GM21381 (cell line): ENCODE measurements at regions not wholly inside any gene's neighbourhood (a gene's known extent, or its start where the extent isn't known, plus 50 kb on each side); places are given as distances from the start of the nearest gene placed in this dataset.
"Not testable (repeated sequence)": the region's sequence is repeated elsewhere in the genome, so short reads cannot be mapped to it uniquely, and the experiment has no call there.

ENCODE experiments used
- ATAC-seq: cut with Tn5 transposase; IDR thresholded peaks from one replicate; pipeline ENCODE4 v1.9.1; 2021; ENCODE audit warnings: mild to moderate bottlenecking, moderate library complexity; ENCODE audit not compliant: unreplicated experiment

DNA sequence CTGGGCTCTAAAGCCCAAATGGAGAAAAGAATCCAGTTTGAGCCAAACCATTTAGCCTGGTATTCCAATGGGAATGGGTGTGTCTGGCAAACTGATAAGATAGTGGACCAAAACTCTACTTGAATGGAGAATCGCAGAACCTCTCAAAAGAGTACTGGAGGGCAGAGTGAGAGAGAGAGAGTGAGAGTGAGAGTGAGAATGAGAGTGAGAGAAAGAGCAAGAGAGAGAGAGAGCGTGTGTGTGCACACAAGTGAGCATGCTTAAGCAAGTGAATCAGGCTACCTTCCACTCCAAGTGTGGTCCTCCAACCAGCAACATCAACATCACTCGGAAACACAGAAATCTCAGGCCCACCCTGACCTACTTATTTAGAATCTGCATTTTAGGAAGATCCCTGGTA is 58.8 kb downstream of the UQCRFS1 start:
- no peak for ATAC-seq

GRCh38 chr19:29145756-29146155 is 67.2 kb downstream of the UQCRFS1 start:
- ATAC-seq = no peak

GRCh38 chr19:29143183-29143582 is 69.8 kb downstream of the UQCRFS1 start:
- ATAC-seq = no peak

- no peak for ATAC-seq
Measured at GRCh38 chr19:29139227-29139626, 73.7 kb downstream of the UQCRFS1 start.

- ATAC-seq = not testable (repeated sequence)
Measured at GRCh38 chr19:29138206-29138605, 74.7 kb downstream of the UQCRFS1 start.

DNA sequence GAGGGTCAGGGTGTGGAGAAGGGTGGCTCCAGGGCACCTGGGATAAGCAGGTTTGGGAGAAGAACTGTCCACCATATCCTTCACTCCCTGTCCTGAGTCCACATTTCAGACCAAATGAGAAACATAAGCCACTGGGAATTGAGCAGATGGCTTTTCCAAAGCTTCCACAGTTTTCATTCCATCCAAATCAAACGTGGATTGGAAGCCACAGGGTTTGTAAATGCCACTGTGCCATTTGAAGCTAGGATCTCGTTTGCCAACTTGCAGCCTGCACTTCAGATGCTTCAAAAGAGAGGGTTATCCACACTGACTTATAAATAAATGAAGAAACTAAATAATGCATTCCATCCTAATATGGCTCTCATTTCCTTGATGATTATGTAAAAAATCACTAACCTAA is 81.5 kb downstream of the UQCRFS1 start:
- no peak for ATAC-seq

- ATAC-seq = no peak
Measured at GRCh38 chr19:29129148-29129547, 83.8 kb downstream of the UQCRFS1 start.

GRCh38 chr19:29128203-29128602 is 84.7 kb downstream of the UQCRFS1 start:
- no peak for ATAC-seq

GRCh38 chr19:29122185-29122584 is 90.8 kb downstream of the UQCRFS1 start:
- no peak for ATAC-seq

GRCh38 chr19:29121684-29122083 is 91.3 kb downstream of the UQCRFS1 start:
- no peak for ATAC-seq

- no peak for ATAC-seq
Measured at GRCh38 chr19:29120466-29120865, 92.5 kb downstream of the UQCRFS1 start.

DNA sequence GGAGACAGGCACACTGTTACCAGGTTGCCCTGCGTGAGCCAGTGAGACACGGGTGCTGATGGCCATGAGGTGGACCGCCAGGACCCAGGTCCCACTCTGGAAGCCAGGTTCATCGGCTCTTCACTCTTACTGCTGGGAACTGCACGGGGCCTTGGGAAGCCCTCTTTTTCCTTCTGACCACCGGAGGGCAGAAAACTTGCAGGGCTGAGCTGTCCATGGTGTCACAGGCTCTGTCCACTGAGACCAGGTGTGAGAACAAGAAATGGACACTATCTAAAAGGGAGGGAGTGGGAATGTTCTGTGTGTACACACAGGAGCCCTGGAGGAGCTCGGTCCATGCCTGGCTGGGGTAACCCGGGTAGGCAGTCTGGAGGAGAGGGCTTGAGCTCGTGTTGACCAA is 93.4 kb downstream of the UQCRFS1 start:
- ATAC-seq = no peak

- no peak for ATAC-seq
Measured at GRCh38 chr19:29118389-29118788, 94.6 kb downstream of the UQCRFS1 start.

DNA sequence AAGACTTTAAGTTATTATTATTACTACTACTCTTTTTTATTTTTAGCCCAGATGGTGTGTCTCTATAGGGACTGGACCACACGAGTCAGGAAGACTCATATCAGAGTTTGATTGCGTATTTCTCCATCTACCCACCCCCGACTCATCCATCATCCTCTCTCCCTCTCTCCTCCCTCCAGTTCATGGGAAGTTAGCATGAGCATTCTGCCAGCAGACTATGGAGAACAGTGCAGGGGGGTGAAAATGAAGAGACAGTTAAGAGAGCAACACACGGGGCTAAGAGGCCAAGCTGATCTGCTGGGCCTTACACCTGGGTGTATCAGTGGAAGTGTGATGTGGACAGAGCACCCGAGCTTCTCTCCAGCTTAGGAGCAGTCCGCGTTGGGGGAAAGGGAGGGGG is 95.0 kb downstream of the UQCRFS1 start:
- no peak for ATAC-seq

DNA sequence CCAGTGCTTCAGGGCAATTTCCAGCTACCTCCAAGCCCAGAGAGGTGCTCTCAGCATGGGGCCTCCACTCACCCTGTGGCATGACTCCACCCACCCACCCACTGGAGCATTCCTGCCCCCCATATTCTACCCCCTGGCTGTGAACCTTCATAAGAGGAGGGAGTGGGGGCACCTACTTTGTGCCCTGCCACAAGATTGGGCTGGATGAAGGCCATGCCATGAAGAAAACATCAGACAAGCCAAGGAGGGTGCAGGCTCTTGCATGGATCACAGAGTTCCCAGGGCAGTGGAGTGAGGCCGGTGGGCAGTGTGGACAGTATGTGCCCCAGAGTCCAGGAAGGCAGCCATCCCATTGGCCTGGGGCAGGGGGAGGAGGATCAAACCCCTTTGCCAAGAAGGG is 97.8 kb downstream of the UQCRFS1 start:
- ATAC-seq = no peak

- ATAC-seq = no peak
Measured at GRCh38 chr19:29113838-29114237, 99.1 kb downstream of the UQCRFS1 start.

DNA sequence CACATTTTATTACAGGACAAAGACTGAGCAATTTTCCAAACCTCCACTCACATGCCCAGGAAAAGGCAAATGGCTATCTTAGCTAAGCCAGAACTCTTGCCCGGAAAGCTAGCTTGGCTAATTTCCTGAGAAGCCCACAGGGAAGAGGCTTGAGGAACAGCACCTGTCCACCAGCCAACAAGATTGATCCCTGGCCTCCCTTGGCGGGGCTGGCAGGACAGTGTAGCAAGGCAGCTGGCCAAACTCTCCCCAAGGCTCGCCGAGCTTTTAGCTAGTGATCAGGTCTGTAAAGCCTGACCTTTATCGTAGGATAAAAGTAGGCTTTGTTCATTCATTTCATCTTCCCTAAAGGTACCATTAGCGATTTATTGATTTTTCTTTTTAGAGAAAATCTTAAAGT is 101.4 kb downstream of the UQCRFS1 start:
- ATAC-seq = no peak

- ATAC-seq = no peak
Measured at GRCh38 chr19:29107831-29108230, 105.1 kb downstream of the UQCRFS1 start.

- ATAC-seq = no peak
Measured at GRCh38 chr19:29106346-29106885, 106.5 kb downstream of the UQCRFS1 start.

- ATAC-seq = no peak
Measured at GRCh38 chr19:29105629-29106292, 107.2 kb downstream of the UQCRFS1 start.

DNA sequence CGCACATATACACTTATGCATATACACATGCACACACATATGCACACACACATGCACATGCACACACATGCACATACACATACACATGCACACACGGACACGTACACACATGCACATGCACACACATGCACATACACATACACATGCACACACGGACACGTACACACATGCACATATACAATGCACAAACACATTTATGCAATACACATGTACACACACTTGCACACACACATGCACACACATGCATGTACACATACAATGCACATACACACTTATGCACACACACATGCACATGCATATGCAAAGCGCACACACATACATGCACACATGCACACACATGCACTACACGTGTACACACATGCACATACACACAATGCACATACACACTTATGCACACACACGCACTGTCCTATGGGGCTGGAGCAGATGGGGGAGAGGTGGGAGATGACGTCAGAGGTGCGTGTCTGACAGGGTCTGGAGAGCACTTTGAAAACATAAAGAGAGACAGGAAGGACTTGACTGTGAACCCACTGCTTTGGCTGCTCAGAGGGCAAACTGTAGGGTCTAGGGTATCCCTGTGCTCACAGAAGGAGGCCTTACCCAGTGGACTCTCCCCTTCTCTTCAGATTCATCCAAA is 108.2 kb downstream of the UQCRFS1 start:
- no peak for ATAC-seq

DNA sequence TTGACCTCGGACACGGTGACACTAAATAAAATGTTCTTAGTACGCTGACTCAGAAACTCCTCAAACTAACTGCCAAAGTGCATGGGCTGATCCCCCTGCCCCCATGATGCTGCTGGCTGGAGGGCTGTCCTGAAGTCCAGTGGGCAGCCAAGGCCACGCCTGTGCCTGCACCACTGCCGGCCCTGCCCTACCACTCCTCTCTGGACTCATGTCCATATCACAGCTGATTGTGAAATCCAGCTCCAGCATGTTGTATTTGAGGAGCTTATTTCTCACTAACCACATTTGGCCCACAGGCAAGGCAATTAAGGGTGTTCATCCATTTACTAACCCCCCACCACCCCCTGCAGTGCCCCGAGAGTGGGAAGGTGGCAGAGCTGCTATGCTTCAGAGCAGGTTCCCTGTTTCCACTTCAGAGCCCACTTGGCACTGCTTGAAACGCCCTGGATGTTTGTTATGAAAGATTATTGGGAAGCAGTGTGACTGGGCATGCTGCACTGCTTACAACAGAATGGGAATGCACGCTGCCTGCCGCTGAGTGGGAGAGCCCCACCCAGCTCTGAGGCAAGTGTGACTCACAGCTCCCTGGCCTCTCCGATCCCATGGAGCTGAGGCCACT is 114.0 kb downstream of the UQCRFS1 start:
- no peak for ATAC-seq
